HG02852 (cell line): ENCODE measurements at regions not wholly inside any gene's neighbourhood (a gene's known extent, or its start where the extent isn't known, plus 50 kb on each side); places are given as distances from the start of the nearest gene placed in this dataset.
"Not testable (repeated sequence)": the region's sequence is repeated elsewhere in the genome, so short reads cannot be mapped to it uniquely, and the experiment has no call there.

Experiments used
- ATAC-seq: cut with Tn5 transposase; IDR thresholded peaks from one replicate; pipeline ENCODE4 v1.9.1; 2021; ENCODE audit warnings: mild to moderate bottlenecking, moderate library complexity; ENCODE audit not compliant: unreplicated experiment

DNA sequence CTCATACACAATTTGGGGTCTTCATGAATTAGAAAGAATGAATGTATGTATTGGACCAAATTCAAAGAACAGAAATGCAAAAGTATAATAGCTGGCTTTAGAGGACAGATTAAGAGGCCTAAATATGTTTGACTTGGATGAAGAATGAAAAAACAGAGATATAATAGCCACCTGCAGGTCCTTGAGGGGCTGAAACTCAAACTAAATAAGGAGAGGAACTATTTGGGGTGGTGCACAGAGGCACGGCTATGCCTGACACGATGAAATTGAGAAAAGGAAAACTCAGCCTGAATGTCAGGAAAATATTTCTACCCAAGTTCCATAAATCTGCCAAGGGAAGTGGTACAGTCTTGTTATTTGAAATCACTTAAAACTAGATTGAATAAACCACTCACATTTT lies 222.9 kb upstream of the DDHD1 start:
- no peak for ATAC-seq

DNA sequence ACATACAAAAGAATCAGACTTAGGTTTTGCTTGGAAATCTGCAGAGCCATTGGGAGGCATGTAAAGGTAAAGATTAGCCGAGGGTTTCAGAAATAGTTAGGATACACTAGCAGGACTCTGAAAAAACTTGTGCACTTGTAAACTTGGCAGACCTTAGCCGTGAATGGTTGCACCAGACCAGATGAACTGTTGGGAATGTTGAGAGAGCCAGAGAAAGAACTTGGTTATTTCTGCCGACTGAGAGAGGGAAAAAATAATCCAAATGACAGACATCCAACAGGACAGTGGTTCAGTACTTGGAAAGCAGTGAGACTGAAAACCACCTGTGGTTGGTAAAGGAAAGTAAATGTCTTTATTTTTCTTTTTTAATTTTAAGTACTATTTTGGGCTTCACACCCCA lies 222.5 kb upstream of the DDHD1 start:
- ATAC-seq: no peak

DNA sequence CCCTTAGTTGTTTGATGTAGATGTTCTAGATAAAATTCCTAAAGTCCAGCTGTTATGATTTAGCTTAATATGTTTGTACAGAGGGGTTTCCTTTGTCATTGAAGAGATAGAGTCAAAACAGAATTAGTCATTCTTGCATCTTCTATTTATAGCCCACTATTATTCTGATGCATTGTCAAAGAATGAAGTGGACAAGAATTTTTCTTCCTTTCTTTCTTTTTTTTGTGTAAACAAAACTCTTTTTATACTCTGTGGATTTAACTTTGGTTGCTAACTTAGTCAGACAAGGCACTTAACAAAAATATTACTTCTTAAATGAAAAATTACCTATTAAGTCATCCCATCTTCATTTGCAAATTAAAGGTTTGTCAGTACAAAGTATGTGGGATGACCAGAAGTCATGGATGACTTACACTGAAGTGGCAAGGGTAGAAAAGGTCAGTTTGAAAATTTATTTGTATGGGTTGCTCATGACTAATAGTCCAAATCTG lies 215.6 kb upstream of the DDHD1 start:
- ATAC-seq: no peak

DNA sequence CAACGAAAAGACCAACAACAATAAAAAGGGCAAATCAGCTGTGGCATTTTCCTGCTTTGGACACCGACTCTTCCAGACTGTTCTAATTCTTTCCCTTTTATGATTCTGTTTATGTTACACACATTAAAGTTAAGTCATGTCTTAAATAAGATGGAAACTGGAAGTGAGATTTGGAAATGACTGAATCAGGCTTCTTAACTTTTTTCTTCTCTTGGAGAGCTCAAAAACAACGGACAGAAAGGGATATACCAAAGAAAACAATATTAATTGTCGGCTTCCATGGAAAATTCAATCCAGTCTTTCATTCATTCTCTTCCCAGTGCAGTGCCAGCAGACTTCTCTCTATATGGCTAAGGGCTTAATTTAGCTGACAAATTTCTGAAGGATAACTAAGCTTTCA lies 214.9 kb upstream of the DDHD1 start:
- ATAC-seq: no peak

DNA sequence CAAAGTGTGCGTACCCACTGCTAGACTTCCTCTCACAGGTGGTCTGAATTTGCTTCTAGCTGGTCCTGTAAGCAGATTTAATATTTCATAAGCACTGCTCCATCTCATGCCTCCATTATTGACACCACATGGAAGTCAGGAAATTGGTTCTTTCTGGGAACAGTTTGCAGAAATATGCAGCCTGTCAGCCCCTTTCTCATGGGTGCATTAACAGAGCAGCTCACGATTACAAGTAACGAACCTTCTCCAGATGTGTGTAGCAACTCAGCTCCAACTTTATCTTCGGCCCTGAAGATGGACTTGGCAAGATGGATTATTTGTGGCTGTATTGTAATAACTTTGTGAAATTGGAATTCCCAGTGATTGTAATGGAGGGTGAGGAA lies 214.5 kb upstream of the DDHD1 start:
- no peak for ATAC-seq

DNA sequence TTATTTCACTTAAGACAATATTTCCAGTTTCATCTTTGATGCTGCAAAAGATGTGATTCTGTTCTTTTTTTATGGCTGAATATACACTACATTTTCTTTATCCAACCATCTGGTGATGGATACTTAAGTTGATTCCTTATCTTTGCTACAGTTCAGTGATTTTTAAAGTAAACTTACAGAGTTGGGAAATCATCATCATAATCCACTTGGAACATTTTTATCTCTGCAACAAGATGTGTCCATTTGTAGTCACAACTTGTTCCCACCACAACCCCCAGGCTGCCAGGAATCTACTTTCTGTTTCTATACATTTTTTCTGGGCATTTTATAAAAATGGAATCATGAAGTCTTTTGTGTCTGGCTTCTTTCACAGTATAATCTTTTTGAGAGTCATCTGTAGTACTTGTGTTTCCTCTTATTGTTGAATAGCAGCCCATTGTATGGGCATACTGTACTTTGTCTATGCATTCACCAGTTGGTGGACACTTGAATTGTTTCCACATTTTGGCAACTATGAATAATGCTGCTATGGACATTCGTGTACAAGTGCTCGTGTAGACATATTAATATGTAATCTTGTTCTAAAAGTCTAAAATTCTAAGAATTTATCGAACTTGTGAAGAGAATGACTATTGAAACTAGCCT lies 212.5 kb upstream of the DDHD1 start:
- ATAC-seq: no peak

DNA sequence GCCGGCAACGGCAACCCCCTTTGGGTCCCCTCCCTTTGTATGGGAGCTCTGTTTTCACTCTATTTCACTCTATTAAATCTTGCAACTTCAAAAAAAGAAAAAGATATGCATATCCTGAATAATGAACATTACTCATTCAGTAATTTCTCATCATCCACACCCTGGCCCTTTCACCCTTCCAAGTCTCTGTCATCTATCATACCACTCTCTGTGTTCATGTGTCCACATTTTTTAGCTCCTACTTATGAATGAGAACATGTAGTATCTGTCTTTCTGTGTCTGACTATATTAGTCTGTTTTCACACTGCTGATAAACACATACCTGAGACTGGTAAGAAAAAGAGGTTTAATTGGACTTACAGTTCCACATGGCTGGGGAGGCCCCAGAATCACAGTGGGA lies 209.8 kb upstream of the DDHD1 start:
- not testable (repeated sequence) for ATAC-seq

DNA sequence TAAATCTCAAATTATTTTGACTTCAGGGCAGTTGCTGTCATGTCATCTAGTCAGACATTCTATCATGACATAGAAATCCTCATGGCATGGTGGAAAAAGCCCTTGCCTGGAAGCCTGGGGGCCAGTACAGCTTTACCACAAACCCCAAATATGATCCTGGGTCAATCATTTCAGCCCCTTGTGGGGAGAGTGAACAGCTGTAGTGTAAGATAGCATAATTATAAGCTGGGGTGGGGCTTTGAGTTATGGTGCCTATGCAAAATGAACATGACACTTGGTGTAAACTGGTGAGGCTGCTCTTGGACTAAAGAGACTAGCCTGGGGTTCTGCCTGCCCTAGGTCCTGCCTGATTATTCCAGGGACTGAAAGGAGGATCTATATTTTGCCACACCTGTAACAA lies 207.7 kb upstream of the DDHD1 start:
- ATAC-seq: no peak

DNA sequence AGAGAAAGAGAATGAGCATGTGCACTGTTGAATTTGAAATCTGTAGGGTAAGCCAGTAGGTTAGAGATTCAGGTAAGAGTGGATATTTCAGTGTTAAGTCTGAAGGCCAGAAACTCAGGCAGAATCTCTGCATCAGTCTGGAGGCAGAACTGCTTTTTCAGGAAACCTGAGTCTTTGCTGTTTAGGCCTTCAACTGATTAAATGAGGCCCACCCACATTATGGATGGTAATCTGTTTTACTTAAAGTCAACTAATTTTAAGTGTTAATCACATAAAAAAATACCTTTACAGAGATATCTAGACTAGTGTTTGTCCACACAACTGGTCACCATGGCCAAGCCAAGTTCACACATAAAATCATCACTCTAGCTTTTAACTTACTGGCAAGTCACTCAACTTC lies 205.0 kb upstream of the DDHD1 start:
- no peak for ATAC-seq

DNA sequence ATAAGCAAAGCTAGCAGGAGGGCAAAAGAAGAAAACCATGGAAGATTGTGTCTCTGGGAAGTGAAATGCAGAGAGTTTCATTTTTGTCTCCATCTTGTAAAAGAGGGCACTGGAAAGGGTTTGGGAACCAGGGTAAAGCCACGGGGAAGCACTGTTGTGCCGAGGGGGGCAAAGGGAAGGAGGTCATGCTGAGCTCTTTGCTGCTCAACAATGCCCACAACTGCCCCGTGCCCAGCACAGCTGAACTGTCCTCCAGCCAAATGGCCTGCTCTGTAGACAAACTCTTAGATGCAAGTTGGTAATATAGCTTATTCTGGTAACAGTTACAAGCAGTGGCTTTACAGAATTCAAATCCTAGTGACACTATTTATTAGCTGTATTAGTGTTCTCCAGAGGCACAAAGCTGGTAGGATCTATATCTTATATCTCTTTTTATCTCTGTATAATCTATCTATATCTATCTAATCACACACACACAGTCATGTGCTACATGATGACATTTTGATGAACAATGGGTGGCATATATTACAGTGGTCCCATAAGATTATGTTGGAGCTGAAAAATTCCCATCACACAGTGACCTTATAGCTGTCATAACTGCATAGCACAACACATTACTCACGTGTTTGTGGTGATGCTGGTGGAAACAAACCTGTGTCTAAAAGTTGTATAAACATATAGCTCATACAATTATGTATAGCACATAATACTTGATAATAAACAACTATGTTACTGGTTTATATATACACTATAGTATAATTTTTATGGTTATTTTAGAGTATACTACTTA lies 203.4 kb upstream of the DDHD1 start:
- ATAC-seq: no peak

DNA sequence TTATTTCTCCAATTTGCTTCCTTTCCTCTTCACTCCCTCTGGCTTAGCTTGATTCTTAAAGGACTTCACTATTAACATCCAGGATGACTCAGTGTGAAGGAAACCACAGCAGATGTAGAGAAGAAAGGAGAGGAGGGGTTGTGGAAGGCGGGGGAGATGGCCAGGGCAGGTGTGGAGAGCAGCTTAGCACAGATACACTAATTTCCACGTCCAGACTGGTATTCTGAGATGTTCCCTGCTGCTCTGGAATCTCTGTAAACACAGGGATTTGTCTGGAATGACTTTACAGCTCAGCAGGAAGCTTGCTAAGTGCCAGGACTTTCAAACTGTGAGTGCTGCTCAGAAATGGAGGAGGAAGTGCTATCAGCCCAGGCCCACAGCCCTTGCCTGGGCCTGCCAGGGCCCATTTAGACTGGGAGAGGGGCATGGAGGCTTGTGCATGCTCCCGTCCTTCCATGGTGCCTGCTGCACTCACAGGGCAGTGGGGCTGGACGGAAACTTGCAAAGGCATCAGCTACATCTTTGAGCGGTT lies 202.5 kb upstream of the DDHD1 start:
- ATAC-seq: no peak

DNA sequence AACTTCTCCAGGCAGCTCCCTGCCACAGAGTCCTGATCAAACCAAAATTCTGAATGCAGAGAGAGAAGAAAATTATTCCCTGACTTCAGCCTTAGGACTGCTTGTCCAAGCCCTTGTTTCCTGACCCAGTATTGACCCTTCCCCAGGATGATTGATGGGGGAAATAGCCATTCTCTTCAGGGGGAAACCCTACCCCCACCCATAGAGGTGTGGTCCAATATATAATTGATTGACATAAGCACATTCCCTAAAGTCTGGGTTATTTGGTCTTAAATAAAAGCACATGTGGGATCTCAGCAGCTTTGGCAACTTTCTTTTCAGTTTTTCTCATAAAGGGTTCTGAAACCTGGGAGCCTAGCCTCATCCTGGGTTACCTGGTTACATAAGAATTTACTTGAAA lies 201.2 kb upstream of the DDHD1 start:
- ATAC-seq: no peak

DNA sequence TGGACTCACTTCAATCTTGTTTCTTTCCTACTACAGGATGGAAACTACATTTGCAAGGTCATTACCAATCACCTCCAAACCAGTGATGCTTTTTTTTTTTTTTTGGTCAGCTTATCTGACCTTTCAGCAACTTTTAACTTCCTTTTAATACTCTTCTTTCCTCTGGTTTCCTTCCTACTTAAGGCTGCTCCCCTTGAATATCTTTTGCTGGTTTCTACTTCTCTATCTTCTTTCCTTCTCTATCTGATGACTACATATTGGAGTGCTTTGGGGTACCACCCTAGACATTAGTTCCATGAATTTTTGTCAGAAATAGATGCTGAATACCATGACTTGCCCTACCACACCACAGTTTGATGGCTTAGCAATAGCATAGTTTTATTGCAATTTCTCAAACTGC lies 197.7 kb upstream of the DDHD1 start:
- ATAC-seq: no peak

DNA sequence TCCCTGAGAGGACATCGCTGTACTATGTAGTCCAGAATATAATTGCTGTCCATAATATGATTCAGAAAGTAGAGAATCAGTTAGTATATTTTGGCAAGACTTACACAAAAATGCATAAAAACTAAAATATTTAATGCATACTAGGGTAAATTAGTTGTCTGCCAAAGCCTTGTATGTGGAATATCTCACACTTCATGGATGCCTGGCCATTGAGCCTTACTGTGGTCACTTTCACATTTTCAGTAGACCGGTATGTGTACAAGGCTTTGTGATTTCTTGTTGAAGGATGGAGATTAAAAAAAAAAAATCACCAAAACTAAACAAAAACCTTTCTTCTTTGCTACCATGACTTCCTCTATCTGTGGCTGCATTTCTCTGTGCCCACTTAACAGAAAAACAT lies 197.3 kb upstream of the DDHD1 start:
- no peak for ATAC-seq

DNA sequence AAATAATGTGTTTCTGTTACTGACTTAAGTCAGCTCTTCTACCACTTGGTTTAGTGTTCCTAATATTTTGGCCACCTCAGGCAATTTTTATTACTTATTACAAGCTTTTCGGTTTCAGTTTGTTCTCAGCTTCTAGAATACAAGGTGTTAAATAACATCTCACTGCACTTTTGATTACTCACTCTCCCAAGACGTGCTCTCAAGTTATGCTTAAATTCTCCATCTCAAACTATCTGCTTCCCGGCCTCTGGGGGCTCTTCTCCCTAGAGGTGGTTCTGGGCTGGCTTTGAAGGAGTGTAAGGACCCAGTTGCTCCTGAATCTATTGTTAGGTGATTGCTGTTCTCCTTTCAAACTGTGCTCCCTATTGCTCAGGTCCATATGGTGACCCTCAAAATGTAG lies 193.9 kb upstream of the DDHD1 start:
- ATAC-seq: no peak

DNA sequence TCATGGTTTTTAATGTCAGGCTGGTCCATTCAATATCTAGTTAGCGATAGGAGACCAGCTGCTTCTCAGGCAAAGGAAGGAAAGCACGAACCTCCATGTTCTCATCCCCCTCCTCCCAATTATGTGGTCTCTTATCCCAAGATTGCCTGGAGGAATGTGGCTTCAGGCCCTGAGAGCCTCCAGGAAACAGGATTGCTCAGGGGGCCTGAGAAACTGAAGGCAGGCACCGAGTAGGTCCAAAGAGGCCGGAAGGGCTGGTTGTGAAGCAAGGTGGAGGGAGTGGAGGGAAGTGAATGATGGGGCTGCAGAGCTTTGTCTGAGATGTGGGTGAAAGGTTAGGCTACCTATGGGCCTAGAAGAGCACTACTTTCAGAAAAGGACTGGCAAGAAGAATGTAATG lies 188.2 kb upstream of the DDHD1 start:
- ATAC-seq: no peak

DNA sequence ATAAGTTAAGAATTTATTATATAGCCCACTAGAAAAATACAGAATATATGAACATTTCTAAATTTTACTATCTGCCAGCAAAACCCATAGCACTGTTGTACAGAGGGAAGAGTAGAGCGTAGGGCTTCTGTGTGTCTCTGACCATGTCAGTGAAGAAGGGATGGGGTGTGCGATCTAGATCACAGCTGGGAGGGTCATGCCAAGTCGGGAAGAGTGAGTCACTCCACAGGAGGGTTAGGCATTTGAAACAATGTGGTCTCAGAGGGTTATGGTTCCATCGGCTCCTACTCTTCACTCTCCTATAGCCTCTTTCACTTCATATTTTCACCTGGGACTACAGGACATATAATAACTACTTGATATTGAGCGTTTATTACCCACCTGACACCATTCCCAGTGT lies 185.1 kb upstream of the DDHD1 start:
- no peak for ATAC-seq

DNA sequence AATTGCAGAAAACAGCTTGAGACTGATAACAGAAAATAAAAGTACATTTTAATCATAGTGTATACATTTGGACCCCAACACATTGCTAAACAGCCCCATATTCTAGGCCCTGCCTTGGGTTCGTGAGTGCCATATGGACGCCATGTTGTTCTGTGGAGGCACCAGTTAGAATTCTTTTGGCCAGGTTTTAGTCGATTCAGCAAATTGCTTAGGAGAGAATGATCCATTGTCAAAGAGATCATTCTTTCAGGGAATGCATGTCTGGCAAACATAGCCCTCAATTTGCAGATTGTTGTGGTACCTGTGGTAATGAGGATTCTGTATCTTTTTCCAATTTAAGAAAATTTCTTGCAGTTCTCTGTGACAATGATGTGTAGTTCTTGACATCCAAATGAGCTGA lies 183.6 kb upstream of the DDHD1 start:
- ATAC-seq: no peak

DNA sequence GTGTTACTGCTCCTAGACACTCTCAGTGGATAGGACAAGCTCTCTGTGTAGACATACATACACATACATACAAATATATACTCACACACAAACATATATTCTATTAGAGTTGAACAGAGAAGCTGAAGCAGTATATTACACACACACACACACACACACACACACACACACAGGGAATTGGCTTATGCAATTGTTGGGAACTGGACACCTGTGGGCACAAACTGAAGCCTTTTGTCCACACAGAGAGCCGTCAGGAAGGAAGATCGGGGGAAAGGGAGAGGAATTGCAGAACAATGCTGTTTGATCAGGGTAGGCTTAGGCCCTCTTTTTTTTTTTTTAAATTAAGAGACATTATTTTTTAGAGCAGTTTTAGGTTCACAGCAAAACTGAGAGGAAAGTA lies 180.7 kb upstream of the DDHD1 start:
- ATAC-seq: no peak

DNA sequence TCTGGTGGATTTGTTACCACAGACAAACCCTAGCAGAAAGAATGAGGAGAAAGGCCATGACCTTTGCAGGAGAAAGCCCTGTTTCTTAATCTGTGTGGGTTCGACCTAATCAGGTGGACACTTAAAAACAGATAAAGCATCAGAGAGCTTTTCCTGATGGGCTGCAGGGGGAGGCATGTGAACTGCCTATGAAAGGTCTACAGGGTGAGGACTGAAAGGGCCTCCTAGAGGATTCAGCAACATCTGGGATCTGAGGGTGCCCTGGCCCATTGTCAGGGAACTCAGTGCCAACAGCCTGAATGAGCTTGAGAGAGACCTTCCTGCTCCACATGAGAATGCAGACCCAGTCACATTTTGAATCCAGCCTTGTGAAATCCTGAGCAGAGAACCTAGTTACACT lies 178.8 kb upstream of the DDHD1 start:
- ATAC-seq: no peak

DNA sequence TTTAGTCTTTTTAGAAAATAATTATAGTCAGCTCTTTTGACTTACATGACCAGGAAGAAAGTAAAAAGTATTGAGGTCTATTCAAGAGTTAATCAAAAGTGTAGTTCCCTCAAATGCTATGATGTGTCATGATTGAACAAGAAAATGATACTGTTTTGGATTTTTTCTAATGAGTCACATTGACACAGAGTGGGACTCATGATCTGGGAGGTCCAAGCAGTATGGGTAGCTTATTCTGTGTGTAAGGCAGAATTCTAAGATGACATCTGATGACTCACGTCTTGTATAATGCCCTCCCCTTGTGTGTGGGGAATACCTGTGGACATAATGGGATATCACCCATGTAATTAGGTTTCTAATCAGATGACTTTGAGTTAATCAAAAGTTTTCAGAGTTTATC lies 178.1 kb upstream of the DDHD1 start:
- no peak for ATAC-seq

DNA sequence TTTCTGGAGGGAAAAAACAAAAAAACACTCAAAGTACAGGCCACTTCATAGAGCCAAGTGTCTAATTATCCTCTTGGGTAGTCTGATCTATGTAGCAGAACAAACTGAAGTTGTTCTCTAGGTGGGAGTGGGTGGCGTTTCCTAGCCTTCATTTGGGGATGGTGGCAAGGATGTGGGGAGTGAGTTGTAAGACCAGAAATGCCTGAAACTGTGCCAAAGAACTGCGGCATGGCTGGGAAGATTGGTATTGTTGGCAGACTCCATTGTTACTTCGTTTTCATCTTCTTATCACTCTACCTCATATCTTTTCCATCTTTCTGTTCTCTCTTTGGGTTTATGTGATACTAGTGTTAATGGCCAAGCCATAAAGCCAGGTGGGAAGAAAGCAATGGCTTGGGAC lies 177.3 kb upstream of the DDHD1 start:
- no peak for ATAC-seq
